ENCODE measurements at regions not wholly inside any gene's neighbourhood (a gene's known extent, or its start where the extent isn't known, plus 50 kb on each side); places are given as distances from the start of the nearest gene placed in this dataset.

DNA sequence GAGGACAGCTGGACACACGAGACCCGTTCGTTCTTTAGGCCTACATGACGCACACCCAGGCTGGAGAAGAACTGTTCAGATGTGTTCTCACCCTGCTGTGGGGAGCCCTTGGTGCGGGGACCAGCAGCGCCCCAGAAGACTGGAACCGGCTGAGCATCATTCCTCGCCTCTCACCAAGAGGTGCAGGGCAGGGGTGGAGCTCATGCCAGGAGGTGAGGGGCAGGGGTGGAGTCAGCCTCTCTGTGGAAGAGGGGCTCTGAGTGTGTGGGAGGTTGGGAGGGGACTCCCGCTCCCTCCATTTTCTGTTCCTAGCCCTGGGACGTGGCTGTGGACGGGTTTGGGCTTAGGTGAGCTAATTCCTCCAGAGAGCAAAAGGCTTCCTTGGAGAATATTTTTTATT is 66.0 kb upstream of the SHH start:
- TF ChIP-seq, protein P1, sequence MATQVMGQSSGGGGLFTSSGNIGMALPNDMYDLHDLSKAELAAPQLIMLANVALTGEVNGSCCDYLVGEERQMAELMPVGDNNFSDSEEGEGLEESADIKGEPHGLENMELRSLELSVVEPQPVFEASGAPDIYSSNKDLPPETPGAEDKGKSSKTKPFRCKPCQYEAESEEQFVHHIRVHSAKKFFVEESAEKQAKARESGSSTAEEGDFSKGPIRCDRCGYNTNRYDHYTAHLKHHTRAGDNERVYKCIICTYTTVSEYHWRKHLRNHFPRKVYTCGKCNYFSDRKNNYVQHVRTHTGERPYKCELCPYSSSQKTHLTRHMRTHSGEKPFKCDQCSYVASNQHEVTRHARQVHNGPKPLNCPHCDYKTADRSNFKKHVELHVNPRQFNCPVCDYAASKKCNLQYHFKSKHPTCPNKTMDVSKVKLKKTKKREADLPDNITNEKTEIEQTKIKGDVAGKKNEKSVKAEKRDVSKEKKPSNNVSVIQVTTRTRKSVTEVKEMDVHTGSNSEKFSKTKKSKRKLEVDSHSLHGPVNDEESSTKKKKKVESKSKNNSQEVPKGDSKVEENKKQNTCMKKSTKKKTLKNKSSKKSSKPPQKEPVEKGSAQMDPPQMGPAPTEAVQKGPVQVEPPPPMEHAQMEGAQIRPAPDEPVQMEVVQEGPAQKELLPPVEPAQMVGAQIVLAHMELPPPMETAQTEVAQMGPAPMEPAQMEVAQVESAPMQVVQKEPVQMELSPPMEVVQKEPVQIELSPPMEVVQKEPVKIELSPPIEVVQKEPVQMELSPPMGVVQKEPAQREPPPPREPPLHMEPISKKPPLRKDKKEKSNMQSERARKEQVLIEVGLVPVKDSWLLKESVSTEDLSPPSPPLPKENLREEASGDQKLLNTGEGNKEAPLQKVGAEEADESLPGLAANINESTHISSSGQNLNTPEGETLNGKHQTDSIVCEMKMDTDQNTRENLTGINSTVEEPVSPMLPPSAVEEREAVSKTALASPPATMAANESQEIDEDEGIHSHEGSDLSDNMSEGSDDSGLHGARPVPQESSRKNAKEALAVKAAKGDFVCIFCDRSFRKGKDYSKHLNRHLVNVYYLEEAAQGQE (IDR thresholded peaks at IDR 0.05; ENCODE audit: borderline replicate concordance), result no peak
- TF ChIP-seq, protein P2, sequence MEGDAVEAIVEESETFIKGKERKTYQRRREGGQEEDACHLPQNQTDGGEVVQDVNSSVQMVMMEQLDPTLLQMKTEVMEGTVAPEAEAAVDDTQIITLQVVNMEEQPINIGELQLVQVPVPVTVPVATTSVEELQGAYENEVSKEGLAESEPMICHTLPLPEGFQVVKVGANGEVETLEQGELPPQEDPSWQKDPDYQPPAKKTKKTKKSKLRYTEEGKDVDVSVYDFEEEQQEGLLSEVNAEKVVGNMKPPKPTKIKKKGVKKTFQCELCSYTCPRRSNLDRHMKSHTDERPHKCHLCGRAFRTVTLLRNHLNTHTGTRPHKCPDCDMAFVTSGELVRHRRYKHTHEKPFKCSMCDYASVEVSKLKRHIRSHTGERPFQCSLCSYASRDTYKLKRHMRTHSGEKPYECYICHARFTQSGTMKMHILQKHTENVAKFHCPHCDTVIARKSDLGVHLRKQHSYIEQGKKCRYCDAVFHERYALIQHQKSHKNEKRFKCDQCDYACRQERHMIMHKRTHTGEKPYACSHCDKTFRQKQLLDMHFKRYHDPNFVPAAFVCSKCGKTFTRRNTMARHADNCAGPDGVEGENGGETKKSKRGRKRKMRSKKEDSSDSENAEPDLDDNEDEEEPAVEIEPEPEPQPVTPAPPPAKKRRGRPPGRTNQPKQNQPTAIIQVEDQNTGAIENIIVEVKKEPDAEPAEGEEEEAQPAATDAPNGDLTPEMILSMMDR (IDR thresholded peaks at IDR 0.05; ENCODE audit: poor library complexity, severe bottlenecking), result no peak
- TF ChIP-seq TAF1 (IDR thresholded peaks at IDR 0.05; ENCODE audit: low read depth), result no peak

All from neural cell (in vitro differentiated cells).